Neural cell (in vitro differentiated cells): ENCODE measurements at regions not wholly inside any gene's neighbourhood (a gene's known extent, or its start where the extent isn't known, plus 50 kb on each side); places are given as distances from the start of the nearest gene placed in this dataset.

ENCODE experiments used
- H2AFZ ChIP-seq: fragments of 200-600, 300-800 bp; sonication (generic), shearing (Covaris generic); 2 replicates; pipeline ENCODE4 v1.6.0; 2014; ENCODE audit warnings: low read depth, mild to moderate bottlenecking, antibody characterized with exemption, low read length, moderate library complexity
- H3F3A ChIP-seq: fragments of 200-600 bp; shearing (Covaris generic); 2 replicates; pipeline ENCODE4 v1.6.1; 2016; ENCODE audit warnings: mild to moderate bottlenecking, moderate library complexity, mixed read lengths, antibody characterized with exemption, low read length; ENCODE audit not compliant: insufficient read depth, poor library complexity, severe bottlenecking
- H3K27ac ChIP-seq: fragments of 200-600, 300-800 bp; sonication (generic), shearing (Covaris generic); 2 replicates; pipeline ENCODE4 v1.5.1; 2014; ENCODE audit warnings: mild to moderate bottlenecking, low read length, moderate library complexity
- H3K27me3 ChIP-seq: fragments of 300-800, 200-600 bp; sonication (generic), shearing (Covaris generic); 2 replicates; pipeline ENCODE4 v1.6.0; 2014; ENCODE audit warnings: mild to moderate bottlenecking, low read depth, low read length, moderate library complexity; ENCODE audit not compliant: insufficient read depth
- H3K36me3 ChIP-seq: fragments of 300-800, 200-600 bp; sonication (generic), shearing (Covaris generic); 2 replicates; pipeline ENCODE4 v1.5.1; 2014; ENCODE audit warnings: mild to moderate bottlenecking, antibody characterized with exemption, low read length, moderate library complexity; ENCODE audit not compliant: insufficient read depth
- H3K4me2 ChIP-seq: fragments of 300-800, 200-600 bp; sonication (generic), shearing (Covaris generic); 2 replicates; pipeline ENCODE4 v1.6.0; 2014; ENCODE audit warnings: mild to moderate bottlenecking, low read length
- H3K4me3 ChIP-seq: fragments of 300-800, 200-600 bp; sonication (generic), shearing (Covaris generic); 2 replicates; pipeline ENCODE4 v1.5.1; 2014; ENCODE audit warnings: mild to moderate bottlenecking, low read length, moderate library complexity
- H3K79me2 ChIP-seq: fragments of 200-600 bp; shearing (Covaris generic); replicated peaks from 2 replicates; pipeline ENCODE4 v1.6.0; 2014; ENCODE audit warnings: mild to moderate bottlenecking, low read length, moderate library complexity; ENCODE audit not compliant: insufficient read depth
- H3K9ac ChIP-seq: fragments of 300-800, 200-600 bp; sonication (generic), shearing (Covaris generic); 2 replicates; pipeline ENCODE4 v1.6.1; 2016; ENCODE audit warnings: mild to moderate bottlenecking, low read length, mixed read lengths
- H3K9me2 ChIP-seq: fragments of 200-600 bp; shearing (Covaris generic); 2 replicates; pipeline ENCODE4 v1.6.1; 2016; ENCODE audit warnings: mild to moderate bottlenecking, low read length, mixed read lengths; ENCODE audit not compliant: insufficient read depth
- H3K9me3 ChIP-seq: fragments of 200-600, 300-800 bp; sonication (generic), shearing (Covaris generic); 2 replicates; pipeline ENCODE4 v1.6.1; 2016; ENCODE audit warnings: mild to moderate bottlenecking, mixed run types, low read length, moderate library complexity, mixed read lengths
- H4K20me1 ChIP-seq: fragments of 200-600 bp; shearing (Covaris generic); 2 replicates; pipeline ENCODE4 v1.6.1; 2016; ENCODE audit warnings: mild to moderate bottlenecking, mixed run types; ENCODE audit not compliant: insufficient read depth
- CTCF ChIP-seq: fragments of 450-650 bp; IDR thresholded peaks from 2 replicates; pipeline ENCODE4 v1.5.1; 2014; ENCODE audit warnings: antibody characterized with exemption, mild to moderate bottlenecking, moderate library complexity; ENCODE audit not compliant: poor library complexity, severe bottlenecking
- EP300 ChIP-seq: fragments of 450-650 bp; conservative IDR thresholded peaks from 2 replicates; pipeline ENCODE4 v1.6.1; 2014; ENCODE audit warnings: antibody characterized with exemption, mild to moderate bottlenecking, moderate library complexity; ENCODE audit not compliant: poor library complexity, severe bottlenecking
- EZH2 ChIP-seq: fragments of 200-600, 300-800 bp; shearing (Covaris generic), sonication (generic); IDR thresholded peaks from 2 replicates; pipeline ENCODE4 v1.6.1; 2014; ENCODE audit warnings: antibody characterized with exemption, low read length, borderline replicate concordance, mild to moderate bottlenecking; ENCODE audit not compliant: insufficient read depth, poor library complexity, severe bottlenecking
- MXI1 ChIP-seq: fragments of 450-650 bp; conservative IDR thresholded peaks from 2 replicates; pipeline ENCODE4 v1.6.1; 2014; ENCODE audit warnings: antibody characterized with exemption, mild to moderate bottlenecking; ENCODE audit not compliant: poor library complexity, severe bottlenecking
- POLR2AphosphoS5 ChIP-seq: IDR thresholded peaks from 2 replicates; pipeline ENCODE4 v1.6.1; 2012
- RAD21 ChIP-seq: fragments of 450-650 bp; conservative IDR thresholded peaks from 2 replicates; pipeline ENCODE4 v1.6.1; 2014; ENCODE audit warnings: antibody characterized with exemption, mild to moderate bottlenecking, moderate library complexity
- REST ChIP-seq: IDR thresholded peaks from 2 replicates; pipeline ENCODE4 v1.6.1; 2012; ENCODE audit warnings: borderline replicate concordance
- SMC3 ChIP-seq: fragments of 450-650 bp; conservative IDR thresholded peaks from 2 replicates; pipeline ENCODE4 v1.6.1; 2014; ENCODE audit warnings: antibody characterized with exemption, mild to moderate bottlenecking, moderate library complexity; ENCODE audit not compliant: poor library complexity
- TAF1 ChIP-seq: IDR thresholded peaks from 2 replicates; pipeline ENCODE4 v1.6.1; 2012; ENCODE audit warnings: low read depth

- H3K9ac ChIP-seq, result no peak overlapping the region
- no peaks in the 10 kb centered on the region for H3F3A ChIP-seq
- H3K27me3 ChIP-seq, result no peaks in the 10 kb centered on the region
- no peaks in the 10 kb centered on the region for H3K9me3 ChIP-seq
- H3K9me2 ChIP-seq, result no peaks in the 10 kb centered on the region
- H4K20me1 ChIP-seq, result no peaks in the 10 kb centered on the region
- no peak overlapping the region for H2AFZ ChIP-seq
- no peaks in the 10 kb centered on the region for H3K36me3 ChIP-seq
- no peak overlapping the region for H3K4me3 ChIP-seq
- TF ChIP-seq MXI1 (no peak), EZH2 (no peak), EP300 (no peak), SMC3 (no peak), RAD21 (no peak), CTCF (no peak), REST (no peak), TAF1 (no peak), POLR2AphosphoS5 (no peak)
- no peak overlapping the region for H3K27ac ChIP-seq
- H3K4me2 ChIP-seq, result no peak overlapping the region
- no peaks in the 10 kb centered on the region for H3K79me2 ChIP-seq
These were observed 223.9 kb downstream of the CSNK2A3 start for GRCh38 chr11:11129118-11129517.

- Histone ChIP-seq H3K4me3 (no peak overlapping the region), H3K36me3 (no peaks in the 10 kb centered on the region)
- TF ChIP-seq CTCF (no peak), TAF1 (no peak), RAD21 (no peak), POLR2AphosphoS5 (no peak), SMC3 (no peak), EZH2 (no peak), REST (no peak)
These were observed 227.4 kb downstream of the CSNK2A3 start for GRCh38 chr11:11125618-11126017.

More at GRCh38 chr11:11125618-11126017, 227.4 kb downstream of the CSNK2A3 start:
- Histone ChIP-seq H2AFZ (no peak overlapping the region), H3K9ac (no peak overlapping the region), H3K9me2 (no peaks in the 10 kb centered on the region), H3K4me2 (no peak overlapping the region), H3K27ac (no peak overlapping the region), H3K27me3 (no peaks in the 10 kb centered on the region), H3K79me2 (no peaks in the 10 kb centered on the region), H3K9me3 (no peaks in the 10 kb centered on the region), H4K20me1 (no peaks in the 10 kb centered on the region), H3F3A (no peaks in the 10 kb centered on the region)
